IMR-90 (cell line): ENCODE measurements at regions not wholly inside any gene's neighbourhood (a gene's known extent, or its start where the extent isn't known, plus 50 kb on each side); places are given as distances from the start of the nearest gene placed in this dataset.

Experiments used
- BHLHE40 ChIP-seq: fragments of 150-350 bp; IDR thresholded peaks from 2 replicates; pipeline ENCODE4 v1.6.1; 2016; ENCODE audit warnings: mild to moderate bottlenecking, low read depth, low read length
- CEBPB ChIP-seq: IDR thresholded peaks from 2 replicates; pipeline ENCODE4 v1.6.1; 2012; ENCODE audit warnings: low read depth, low read length, improper control_type of control experiment
- CHD1 ChIP-seq: IDR thresholded peaks from 2 replicates; pipeline ENCODE4 v1.6.1; 2012; ENCODE audit warnings: low read depth, low read length, improper control_type of control experiment
- FOS ChIP-seq: fragments of 150-350 bp; IDR thresholded peaks from 2 replicates; pipeline ENCODE4 v1.6.1; 2016; ENCODE audit warnings: low read depth, low read length
- MAFK ChIP-seq: IDR thresholded peaks from 2 replicates; pipeline ENCODE4 v1.6.1; 2012; ENCODE audit warnings: low read depth, low read length, improper control_type of control experiment
- MXI1 ChIP-seq: IDR thresholded peaks from 2 replicates; pipeline ENCODE4 v1.6.1; 2012; ENCODE audit warnings: low read depth, mild to moderate bottlenecking, low read length, moderate library complexity, borderline replicate concordance
- POLR2A ChIP-seq: IDR thresholded peaks from 2 replicates; pipeline ENCODE4 v1.6.1; 2012; ENCODE audit warnings: mild to moderate bottlenecking, low read depth, low read length
- RAD21 ChIP-seq: IDR thresholded peaks from 2 replicates; pipeline ENCODE4 v1.6.1; 2012; ENCODE audit warnings: low read length, improper control_type of control experiment
- RFX5 ChIP-seq: IDR thresholded peaks from 2 replicates; pipeline ENCODE4 v1.8.0; 2012; ENCODE audit warnings: low read depth, mild to moderate bottlenecking, low read length, moderate library complexity
- SMC3 ChIP-seq: fragments of 150-350 bp; IDR thresholded peaks from 2 replicates; pipeline ENCODE4 v1.6.1; 2016; ENCODE audit warnings: low read depth, mild to moderate bottlenecking, antibody characterized with exemption, low read length, moderate library complexity
- TF ChIP-seq, protein P1 (sequence below): conservative IDR thresholded peaks from 2 replicates; pipeline ENCODE4 v1.5.1; 2012; ENCODE audit warnings: mild to moderate bottlenecking, low read depth, low read length, improper control_type of control experiment
- TF ChIP-seq, protein P2 (sequence below): fragments of 150-350 bp; IDR thresholded peaks from 2 replicates; pipeline ENCODE4 v1.6.1; 2017; ENCODE audit warnings: mild to moderate bottlenecking, antibody characterized with exemption, low read length, low read depth

DNA sequence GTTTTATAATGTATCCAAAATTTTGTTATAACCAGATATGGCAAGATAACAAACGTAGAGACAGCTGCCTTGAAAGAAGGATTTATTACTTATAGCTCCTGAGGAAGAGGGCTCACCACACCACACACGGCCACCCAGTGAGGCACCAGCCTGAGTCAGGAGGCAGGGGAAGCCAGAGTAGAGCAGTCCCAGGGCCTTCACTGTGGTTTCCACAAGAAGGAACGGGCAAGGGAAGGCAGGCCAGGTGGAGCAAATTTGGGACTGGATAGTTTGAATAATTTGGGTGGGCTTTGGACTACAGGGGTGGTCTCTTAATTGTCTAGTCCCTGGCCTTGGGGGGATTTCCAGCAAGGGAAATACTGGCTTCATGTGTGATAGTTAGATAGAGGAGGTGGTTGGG, 72.5 kb downstream of the RRAGC start:
- TF ChIP-seq, protein P1, sequence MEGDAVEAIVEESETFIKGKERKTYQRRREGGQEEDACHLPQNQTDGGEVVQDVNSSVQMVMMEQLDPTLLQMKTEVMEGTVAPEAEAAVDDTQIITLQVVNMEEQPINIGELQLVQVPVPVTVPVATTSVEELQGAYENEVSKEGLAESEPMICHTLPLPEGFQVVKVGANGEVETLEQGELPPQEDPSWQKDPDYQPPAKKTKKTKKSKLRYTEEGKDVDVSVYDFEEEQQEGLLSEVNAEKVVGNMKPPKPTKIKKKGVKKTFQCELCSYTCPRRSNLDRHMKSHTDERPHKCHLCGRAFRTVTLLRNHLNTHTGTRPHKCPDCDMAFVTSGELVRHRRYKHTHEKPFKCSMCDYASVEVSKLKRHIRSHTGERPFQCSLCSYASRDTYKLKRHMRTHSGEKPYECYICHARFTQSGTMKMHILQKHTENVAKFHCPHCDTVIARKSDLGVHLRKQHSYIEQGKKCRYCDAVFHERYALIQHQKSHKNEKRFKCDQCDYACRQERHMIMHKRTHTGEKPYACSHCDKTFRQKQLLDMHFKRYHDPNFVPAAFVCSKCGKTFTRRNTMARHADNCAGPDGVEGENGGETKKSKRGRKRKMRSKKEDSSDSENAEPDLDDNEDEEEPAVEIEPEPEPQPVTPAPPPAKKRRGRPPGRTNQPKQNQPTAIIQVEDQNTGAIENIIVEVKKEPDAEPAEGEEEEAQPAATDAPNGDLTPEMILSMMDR: no peak
- TF ChIP-seq RAD21: no peak
- TF ChIP-seq, protein P2, sequence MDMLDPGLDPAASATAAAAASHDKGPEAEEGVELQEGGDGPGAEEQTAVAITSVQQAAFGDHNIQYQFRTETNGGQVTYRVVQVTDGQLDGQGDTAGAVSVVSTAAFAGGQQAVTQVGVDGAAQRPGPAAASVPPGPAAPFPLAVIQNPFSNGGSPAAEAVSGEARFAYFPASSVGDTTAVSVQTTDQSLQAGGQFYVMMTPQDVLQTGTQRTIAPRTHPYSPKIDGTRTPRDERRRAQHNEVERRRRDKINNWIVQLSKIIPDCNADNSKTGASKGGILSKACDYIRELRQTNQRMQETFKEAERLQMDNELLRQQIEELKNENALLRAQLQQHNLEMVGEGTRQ: no peak
- TF ChIP-seq POLR2A: no peak
- TF ChIP-seq RFX5: no peak
- TF ChIP-seq MXI1: no peak
- TF ChIP-seq BHLHE40: no peak
- TF ChIP-seq MAFK: no peak
- no peak for TF ChIP-seq SMC3
- TF ChIP-seq FOS: no peak
- TF ChIP-seq CHD1: no peak
- TF ChIP-seq CEBPB: no peak
